GM18520 (cell line): ENCODE measurements at regions not wholly inside any gene's neighbourhood (a gene's known extent, or its start where the extent isn't known, plus 50 kb on each side); places are given as distances from the start of the nearest gene placed in this dataset.
"Not testable (repeated sequence)": the region's sequence is repeated elsewhere in the genome, so short reads cannot be mapped to it uniquely, and the experiment has no call there.

Experiments
- ATAC-seq: cut with Tn5 transposase; IDR thresholded peaks from one replicate; pipeline ENCODE4 v1.9.1; 2021; ENCODE audit not compliant: unreplicated experiment

DNA sequence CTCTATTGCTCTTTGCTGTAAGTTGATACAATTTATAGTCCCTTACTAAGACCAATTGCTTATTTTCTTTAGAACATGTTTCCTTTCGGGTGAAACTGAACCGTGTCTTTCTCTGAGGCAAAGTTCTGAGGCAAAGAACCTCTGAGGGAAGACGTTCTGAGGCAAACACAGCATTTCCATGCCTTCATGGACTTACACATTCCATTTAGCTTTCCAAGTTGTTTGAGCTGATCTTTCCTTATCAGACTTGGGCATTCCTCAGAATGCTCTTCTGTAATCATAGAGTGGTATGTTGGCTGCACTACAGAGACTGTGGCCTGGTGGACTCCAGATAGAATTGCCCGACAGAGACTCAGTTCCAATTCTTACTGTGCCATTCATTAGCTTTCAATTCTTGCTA is 579.1 kb downstream of the KCTD12 start:
- ATAC-seq, result no peak

DNA sequence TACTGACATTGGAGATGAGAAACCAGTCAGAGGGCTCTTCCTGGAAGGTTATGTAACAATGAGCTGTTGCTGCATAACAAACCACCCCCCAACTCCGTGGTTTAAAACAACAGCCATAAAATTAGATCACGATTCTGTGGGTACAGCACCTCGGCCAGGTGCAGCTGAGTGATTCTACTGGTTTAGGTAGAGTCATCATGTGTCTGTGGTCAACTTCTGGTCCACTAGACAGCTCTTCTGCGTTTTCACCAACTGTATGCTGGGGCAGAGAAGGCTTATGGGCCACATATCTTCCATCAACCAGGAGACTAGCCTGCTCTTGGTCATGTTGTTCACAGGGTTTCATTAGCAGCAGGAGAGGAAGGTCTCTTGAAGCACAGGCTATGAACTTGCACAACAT is 585.5 kb downstream of the KCTD12 start:
- no peak for ATAC-seq

DNA sequence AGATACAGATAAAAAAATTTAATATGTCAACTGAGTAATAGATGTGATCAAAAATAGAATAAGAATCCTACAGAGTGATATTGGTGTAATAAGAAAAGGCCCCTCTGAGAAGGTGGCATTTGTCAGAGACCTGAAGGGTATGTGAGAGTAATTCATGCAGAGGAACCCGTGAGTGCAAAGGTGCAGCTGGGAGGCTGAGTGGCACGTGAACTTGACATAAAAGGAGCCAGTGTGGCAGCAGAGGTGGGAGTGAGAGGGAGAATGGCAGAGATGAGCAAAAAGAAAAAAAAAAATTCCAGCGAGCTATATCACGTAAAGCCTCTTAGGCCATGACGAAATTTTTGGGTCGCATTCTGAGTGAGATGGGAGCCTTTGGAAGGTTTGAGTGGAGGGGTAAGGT is 588.9 kb downstream of the KCTD12 start:
- ATAC-seq, result no peak

DNA sequence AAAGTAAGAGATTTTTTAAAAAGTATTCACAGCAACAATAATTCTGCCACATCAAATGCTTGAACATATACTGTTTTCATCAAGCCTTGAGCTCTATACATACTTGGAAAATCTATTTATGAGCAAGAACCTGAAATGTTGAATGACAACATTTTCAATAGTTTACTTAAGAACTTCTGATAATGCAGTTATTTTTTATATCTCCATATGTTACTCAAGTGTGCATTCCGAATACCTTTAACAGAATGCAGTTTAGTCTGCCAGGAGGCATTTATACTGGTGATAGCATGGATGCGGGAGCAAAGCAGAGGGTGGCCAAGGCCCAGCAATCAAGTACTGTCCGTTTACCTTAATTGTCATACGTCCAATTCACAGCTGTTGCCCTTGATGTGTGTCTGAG is 589.5 kb downstream of the KCTD12 start:
- ATAC-seq, result no peak

DNA sequence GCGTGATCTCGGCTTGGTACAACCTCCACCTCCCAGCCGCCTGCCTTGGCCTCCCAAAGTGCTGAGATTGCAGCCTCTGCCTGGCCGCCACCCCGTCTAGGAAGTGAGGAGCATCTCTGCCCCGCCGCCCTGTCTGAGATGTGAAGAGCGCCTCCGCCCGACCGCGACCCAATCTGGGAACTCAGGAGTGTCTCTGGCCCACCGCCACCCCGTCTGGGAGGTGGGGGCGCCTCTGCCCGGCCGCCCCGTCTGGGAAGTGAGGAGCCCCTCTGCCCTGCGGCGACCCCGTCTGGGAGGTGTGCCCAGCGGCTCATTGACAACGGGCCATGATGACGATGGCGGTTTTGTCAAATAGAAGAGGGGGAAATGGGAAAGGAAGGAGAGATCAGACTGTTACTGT is 591.2 kb downstream of the KCTD12 start:
- not testable (repeated sequence) for ATAC-seq

DNA sequence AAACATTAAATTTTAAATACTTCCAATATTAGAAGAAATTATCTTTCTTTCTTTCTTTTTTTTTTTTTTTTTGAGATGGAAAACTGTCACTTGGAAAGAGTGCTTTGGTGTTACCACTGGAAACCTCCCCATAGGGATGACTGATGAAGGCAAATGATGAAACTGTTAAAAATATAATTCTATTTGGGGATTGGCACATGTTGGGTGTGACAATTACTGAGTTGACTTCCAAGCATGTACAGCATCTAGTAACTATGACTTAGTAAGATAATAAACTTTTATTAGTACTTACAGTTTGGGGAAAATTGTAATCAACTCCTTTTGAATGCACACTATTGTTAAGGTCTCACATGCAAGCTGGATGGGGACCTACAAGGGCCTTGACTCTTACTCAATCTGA is 592.5 kb downstream of the KCTD12 start:
- no peak for ATAC-seq

DNA sequence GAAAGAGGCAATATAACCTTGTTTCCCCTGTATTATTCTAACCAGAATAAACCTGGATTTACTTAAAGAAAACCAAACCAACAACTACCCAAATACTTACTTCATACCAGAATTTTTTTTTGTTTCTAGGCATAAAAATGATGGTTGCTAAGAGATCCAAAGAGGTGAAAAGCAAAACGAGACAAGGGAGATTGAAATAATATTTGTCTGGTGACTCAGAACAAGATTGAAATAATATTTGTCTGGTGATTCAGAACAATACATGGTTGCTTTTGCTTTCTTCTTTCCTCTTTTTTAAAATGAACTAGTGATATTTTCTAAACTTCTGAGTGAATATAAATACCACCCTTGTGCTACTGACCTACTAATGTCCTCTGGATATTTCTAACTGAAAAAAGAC is 592.9 kb downstream of the KCTD12 start:
- no peak for ATAC-seq

DNA sequence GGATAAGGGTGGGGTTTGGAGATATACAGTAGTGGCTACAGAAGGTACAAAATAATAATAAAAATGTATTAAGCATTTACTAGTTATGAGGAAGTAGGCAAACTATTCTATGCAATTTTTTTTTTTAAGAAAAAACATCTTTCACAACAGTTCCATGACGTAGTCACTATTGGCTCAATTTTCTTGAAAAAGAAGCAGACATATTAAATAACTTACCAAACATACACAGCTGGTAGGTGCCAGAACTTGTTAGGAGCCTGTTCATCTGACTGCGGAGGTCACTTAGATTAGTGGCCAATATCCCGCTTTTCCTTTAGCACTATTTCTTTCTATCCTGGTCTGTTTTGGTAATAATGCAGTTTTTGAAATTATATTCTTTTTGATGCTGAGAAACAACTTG is 593.5 kb downstream of the KCTD12 start:
- no peak for ATAC-seq

DNA sequence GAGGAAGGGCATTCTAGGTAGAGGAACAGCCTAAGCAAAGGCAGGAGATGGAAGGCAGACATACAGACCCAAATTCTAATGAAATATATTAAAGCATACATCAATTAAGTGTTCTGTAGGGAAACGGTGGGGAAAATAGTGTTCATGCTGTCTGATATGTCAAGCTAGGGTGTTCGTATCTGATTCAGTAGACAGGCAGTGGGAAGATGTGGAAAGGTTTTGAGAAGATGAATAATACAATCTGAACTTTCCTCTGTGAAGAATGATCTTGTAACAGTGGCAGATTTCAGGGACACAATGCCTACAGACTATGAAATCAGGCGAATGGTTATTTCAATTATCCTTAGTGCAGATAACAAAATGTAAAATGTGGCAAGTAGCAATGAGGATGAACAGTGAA is 594.2 kb downstream of the KCTD12 start:
- no peak for ATAC-seq

DNA sequence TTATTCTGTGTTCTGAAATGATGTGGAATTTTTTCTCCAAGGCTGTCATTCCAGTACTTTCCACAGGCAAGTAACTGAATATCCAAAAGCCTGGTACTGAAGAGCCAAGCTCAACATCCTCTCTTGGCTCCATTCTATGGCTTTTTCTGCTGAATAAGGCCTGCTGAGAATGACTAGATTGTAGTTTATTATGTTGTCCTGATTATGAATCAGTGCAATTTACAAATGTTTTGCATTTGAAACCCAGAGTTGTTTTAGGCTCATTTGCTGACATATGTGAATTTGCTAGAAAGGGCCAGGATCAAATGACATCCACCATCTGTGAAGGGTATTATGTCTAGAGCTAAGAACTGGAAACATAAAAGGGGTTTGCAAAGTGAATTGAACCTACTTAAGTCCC is 596.6 kb downstream of the KCTD12 start:
- ATAC-seq, result no peak

DNA sequence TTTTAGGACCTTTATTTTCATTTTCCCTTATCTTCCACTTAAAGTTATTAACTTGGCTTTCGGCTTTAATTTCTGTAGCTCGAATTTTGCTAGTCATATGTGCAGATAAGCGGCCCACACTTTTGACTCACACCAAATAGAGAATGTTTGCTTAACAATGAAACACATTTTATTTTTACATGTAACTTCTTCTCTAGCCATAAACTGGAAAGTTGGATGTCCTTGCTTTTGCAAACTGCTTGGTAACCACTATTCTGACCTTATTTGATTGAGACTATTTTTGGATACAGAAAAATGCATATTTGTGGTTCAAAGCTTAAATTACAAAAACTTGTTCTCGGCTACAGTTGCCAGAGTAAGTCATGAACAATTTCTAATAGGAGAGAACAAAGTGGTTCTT is 600.0 kb downstream of the KCTD12 start:
- ATAC-seq, result no peak

DNA sequence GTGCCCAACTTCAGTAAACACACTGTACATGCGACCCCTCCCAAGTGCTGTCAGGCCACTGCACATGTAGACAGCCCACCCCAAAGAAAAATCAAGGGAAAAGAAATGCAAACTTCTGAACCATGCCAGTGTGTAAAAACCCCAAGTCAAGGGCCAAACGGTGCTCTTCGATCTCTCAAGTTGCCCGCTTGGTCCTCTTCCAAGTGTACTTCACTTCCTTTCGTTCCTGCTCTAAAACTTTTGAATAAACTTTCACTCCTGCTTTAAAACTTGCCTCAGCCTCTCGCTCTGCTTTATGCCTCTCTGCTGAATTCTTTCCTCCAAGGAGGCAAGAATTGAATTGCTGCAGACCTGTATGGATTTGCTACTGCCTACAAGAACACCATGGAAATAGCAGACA is 600.7 kb downstream of the KCTD12 start:
- no peak for ATAC-seq

DNA sequence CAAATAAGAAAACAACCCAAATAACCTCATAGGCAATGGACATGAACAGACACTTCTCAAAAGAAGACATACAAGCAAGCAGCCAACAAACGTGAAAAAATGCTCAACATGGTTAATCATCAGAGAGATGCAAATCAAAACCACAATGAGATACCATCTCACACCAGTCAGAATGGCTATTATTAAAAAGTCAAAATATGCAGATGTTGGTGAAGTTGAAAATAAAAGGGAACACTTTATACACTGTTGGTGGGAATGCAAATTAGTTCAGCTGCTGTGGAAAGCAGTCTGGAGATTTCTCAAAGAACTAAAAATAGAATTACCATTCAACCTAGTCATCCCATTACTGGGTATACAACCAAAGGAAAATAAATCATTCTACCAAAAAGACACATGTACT is 606.4 kb downstream of the KCTD12 start:
- ATAC-seq, result not testable (repeated sequence)

DNA sequence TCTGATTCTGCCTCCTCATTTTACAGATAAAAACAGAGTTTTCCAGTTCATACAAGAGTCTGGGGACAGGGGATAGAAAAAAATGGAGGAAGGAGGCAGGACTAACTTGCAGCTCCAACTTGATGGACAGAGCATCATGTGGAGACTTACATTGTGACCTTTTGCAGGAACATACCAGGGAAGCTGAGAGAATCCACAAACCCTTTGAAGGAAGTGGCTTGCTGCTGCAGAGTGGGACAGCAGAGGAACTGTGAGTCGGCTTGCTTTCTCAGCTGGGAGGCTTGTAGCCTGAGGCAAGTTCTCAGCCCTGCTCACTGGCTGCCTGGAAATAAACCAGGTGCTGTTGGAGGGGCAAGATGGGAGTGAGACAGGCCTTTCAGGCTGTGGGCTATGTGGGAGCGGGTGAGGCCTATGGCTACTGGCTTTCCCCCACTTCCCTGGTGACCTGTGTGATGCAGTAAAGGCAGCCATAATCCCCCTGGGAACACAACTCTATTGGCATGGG is 614.4 kb downstream of the KCTD12 start:
- ATAC-seq, result no peak

DNA sequence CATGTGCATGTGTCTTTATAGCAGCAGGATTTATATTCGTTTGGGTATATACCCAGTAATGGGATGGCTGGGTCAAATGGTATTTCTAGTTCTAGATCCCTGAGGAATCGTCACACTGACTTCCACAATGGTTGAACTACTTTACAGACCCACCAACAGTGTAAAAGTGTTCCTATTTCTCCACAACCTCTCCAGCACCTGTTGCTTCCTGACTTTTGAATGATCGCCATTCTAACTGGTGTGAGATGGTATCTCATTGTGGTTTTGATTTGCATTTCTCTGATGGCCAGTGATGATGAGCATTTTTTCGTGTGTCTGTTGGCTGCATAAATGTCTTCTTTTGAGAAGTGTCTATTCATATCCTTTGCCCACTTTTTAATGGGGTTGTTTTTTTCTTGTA is 617.9 kb downstream of the KCTD12 start:
- not testable (repeated sequence) for ATAC-seq

DNA sequence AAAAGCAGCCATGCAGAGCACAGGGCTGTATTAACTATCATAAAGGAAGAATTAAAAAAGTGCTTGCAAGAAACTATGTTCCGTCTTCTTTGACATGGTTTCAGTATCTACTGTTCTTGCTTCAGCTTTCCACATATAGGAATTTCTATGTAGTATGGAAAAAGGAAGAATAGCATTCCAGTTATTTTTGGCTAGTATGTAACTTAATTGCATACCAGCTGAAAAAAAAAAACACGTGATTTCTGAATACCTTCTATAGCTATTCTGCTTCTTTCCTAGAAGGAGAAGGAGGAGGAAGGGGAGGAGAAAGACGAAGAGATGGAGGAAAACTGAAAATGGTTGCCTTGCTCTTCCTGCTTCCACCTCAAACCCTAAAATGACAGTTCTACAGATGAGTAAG is 619.0 kb downstream of the KCTD12 start:
- ATAC-seq, result no peak

DNA sequence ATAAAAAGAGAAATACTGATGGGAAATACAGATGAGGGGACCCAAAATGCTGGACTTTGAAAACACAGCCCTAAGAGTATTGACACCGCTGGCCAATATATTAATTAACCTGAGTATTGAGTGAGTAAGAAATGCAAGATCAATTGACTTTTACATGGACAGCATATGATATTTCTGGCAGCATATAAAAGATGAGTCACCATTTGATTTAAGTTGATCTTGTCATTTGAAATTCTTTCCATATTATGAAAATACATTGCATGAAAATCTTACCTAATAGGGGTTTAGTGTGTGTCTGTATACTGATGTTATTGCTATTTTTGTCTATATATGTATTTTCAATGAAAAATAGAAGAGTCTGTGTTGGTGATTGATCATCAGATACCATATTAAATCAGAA is 619.6 kb downstream of the KCTD12 start:
- no peak for ATAC-seq

DNA sequence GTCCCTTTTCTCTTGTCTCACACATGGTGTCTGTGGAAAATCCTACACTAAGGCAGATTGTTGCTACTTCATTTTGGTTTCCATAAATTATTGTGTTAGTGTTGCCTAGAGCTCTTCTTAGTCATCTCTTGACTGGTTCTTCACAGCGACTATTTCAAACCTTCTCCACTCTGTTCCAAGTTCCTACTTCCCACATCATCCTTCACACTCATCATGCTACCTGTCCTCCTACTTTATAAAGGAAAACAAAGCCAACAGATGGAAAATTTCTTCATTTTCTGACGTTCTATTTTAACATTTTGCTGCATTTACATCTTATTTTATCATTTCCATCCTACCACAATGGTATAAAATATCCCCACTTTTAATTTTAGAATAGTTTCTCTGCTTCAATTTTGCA is 614.1 kb downstream of the LMO7 start:
- ATAC-seq, result no peak

DNA sequence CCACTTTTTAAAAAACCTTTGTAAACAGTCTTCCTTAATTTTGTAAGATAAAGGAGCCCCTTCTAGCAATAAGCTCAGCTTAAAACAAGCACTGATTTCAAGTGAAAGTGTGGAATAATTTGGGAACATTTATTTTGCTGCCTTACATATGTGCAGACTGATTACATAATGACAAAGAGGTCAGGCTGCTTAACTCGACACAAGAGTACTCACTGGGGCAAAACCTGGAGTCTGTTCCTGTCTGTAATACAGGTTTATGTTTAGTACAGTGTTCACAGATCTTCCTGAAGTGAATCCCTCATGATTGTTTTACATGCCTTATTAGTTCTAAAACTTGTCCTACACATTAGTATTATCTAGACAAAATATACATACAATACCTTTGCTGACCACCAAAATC is 609.8 kb downstream of the LMO7 start:
- ATAC-seq, result no peak

DNA sequence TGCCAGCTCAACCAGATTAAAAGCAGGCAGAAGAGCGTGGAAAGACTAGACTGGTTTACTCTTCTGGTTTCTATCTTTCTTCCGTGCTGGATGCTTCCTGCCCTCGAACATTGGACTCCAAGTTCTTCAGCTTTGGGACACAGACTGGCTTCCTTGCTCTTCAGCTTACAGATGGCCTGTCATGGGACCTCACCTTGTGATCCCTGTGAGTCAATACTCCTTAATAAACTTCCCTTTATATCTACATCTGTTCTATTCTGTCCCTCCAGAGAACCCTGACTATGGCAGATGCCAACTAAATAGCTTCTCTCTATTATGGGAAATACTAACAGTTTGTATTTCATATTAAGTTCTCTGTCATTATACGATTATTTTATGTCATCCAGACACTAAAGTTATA is 609.1 kb downstream of the LMO7 start:
- ATAC-seq, result no peak

DNA sequence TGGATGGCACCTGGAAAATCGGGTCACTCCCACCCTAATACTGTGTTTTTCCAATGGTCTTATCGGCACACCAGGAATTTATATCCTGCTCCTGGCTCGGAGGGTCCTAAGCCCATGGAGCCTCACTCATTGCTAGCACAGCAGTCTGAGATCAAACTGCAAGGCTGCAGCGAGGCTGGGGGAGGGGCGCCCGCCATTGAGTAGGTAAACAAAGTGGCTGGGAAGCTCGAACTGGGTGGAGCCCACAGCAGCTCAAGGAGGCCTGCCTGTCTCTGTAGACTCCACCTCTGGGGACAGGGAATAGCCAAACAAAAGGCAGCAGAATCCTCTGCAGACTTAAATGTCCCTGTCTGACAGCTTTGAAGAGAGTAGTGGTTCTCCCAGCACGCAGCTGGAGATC is 607.0 kb downstream of the LMO7 start:
- not testable (repeated sequence) for ATAC-seq

DNA sequence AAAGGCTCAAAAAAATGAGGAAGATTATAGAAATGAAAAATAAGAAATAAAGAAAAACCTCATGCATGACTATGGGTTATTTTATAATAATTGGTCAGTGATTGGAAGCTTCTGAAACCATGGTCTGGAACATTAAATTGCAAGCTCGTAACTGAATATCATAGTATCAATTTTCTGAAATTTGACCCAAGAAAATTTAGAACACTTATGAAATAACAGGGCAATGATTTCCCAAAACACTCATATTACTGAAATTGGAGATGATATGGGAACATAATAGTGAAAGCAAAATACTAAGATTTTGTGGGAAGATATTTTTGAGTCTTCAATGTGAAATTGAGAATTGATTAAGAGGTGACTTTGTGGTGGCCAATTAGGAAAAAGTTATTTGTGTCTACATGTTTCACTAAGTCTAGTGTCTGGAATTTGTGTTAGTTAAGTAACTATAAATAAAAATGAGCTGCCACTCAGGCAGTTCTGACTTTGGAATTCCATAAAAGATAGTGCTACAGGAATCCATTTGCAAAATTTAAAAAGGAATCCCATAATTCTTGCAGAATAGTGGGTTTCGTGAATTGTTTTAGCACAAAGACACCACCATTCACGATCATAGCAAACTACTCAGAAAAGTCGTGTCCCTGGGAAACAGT is 603.0 kb downstream of the LMO7 start:
- ATAC-seq, result no peak

DNA sequence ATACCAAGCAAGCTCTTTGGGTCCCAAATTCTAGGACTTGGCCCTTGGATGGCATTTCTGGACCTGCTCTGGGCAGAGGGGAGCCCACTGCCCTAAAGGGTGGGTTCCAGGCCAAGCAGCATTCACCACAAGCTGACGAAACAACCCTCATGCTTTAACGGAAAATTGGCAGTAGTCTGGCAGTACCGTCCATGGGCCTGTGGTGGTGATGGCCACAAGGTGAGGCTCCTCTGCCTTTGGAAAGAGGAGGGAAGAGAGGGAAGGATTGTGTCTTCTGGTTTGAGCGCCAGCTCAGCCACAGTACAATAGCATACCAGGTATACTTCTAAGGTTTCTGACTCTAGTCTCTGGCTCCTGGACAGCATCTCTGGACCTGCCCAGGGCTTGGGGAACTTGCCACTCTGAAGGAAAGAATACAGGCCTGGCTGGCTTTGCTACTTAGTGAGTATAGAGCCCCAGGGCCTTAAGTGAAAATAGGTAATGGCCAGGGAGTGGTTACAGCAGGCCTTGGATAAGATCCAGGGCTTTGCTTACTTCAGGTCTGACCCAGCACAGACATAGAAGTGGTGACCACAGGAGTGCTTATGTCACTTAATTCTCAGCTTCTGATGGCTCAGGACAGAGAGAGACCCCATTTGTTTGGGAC is 595.5 kb downstream of the LMO7 start:
- ATAC-seq, result no peak
